CD4-positive, CD25-positive, alpha-beta regulatory T cell (primary cell): ENCODE measurements at regions not wholly inside any gene's neighbourhood (a gene's known extent, or its start where the extent isn't known, plus 50 kb on each side); places are given as distances from the start of the nearest gene placed in this dataset.

ENCODE experiments used
- ATAC-seq, 2 donors: fragments of 150-1000 bp; cut with Tn5 transposase; one replicate each; pipeline ENCODE4 v1.10.0; 2021; ENCODE audit warnings: low read depth in 2 of 2, moderate number of reproducible peaks in 2 of 2, moderate library complexity in 1 of 2
- DNase-seq, 3 donors: peaks; one replicate each; pipeline versions ENCODE4 v3.0.0 to v3.0.0-alpha.2; 2012 to 2022; ENCODE audit warnings: mixed read lengths in 1 of 3
- H3K27ac ChIP-seq: one replicate; pipeline ENCODE4 v1.7.0; 2013; ENCODE audit warnings: mild to moderate bottlenecking, low read length; ENCODE audit not compliant: insufficient read depth, poor library complexity, severe bottlenecking
- H3K27me3 ChIP-seq: one replicate; pipeline ENCODE4 v1.7.0; 2013; ENCODE audit warnings: low read length; ENCODE audit not compliant: control insufficient read depth, insufficient read depth
- H3K36me3 ChIP-seq: one replicate; pipeline ENCODE4 v1.7.0; 2013; ENCODE audit warnings: mild to moderate bottlenecking, low read length, moderate library complexity; ENCODE audit not compliant: control insufficient read depth, insufficient read depth
- H3K4me1 ChIP-seq: 2 replicates; pipeline ENCODE4 v1.7.0; 2013; ENCODE audit warnings: mild to moderate bottlenecking, low read length; ENCODE audit not compliant: insufficient read depth, control insufficient read depth, poor library complexity, severe bottlenecking
- H3K4me3 ChIP-seq: one replicate; pipeline ENCODE4 v1.7.0; 2013; ENCODE audit warnings: low read depth, mild to moderate bottlenecking, low read length, moderate library complexity
- H3K9me3 ChIP-seq, 2 experiments: 1 replicate in 1 of 2; 2 replicates in 1 of 2; pipeline ENCODE4 v1.7.0; 2013; ENCODE audit warnings: low read length in 2 of 2, mild to moderate bottlenecking in 1 of 2, moderate library complexity in 1 of 2; ENCODE audit not compliant: control insufficient read depth in 2 of 2
- H3K27ac Mint-ChIP-seq, 3 donors: one replicate each; pipeline ENCODE4 v1.8.0; 2020 to 2022; ENCODE audit warnings: mild to moderate bottlenecking in 3 of 3, mixed read lengths in 3 of 3, moderate library complexity in 2 of 3
- H3K27me3 Mint-ChIP-seq: one replicate; pipeline ENCODE4 v1.8.0; 2022; ENCODE audit warnings: mild to moderate bottlenecking, mixed read lengths
- H3K36me3 Mint-ChIP-seq: one replicate; pipeline ENCODE4 v1.8.0; 2020; ENCODE audit warnings: mixed read lengths
- H3K4me1 Mint-ChIP-seq, 4 donors: one replicate each; pipeline ENCODE4 v1.8.0; 2020 to 2022; ENCODE audit warnings: mixed read lengths in 4 of 4, mild to moderate bottlenecking in 1 of 4
- H3K4me3 Mint-ChIP-seq, 4 donors: one replicate each; pipeline ENCODE4 v1.8.0; 2020 to 2022; ENCODE audit warnings: mild to moderate bottlenecking in 4 of 4, mixed read lengths in 4 of 4, moderate library complexity in 3 of 4
- H3K9me3 Mint-ChIP-seq, 7 donors: one replicate each; pipeline ENCODE4 v1.8.0; 2020 to 2022; ENCODE audit warnings: mixed read lengths in 7 of 7, mild to moderate bottlenecking in 3 of 7, moderate library complexity in 2 of 7

DNA sequence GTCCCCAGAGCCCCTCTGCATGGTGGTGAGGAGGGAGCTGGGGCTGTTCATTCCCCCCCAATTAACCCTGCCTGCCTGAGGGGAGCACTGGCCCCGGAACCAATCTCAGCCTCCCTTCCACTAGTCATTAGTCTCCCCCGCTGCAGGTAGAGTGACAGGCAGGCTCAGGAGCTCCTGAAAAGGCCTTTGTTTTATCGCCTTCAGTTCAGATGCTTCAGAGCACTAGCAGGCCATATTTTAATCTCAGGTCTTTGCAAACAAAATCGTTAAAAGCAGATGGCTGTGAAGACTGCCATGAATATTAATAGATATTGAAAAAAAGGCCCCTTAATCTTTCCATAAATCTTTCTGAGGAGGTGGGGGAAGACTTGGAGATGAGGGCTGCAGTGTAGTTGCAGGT, 250.7 kb downstream of the RPS24 start:
- no peaks in the 10 kb centered on the region for H3K36me3 ChIP-seq
- H3K4me1 ChIP-seq = no peaks in the 10 kb centered on the region
- Mint-ChIP-seq H3K9me3 (peaks cover 0 to 1% (median 0%) of the 10 kb centered on the region in 7 donors), H3K36me3 (no peaks in the 10 kb centered on the region), H3K27me3 (peaks cover 4% of the 10 kb centered on the region), H3K27ac (peak overlapping the region in 1 of 3 donors; percentile 52), H3K4me1 (no peaks in the 10 kb centered on the region), H3K4me3 (no peak overlapping the region)
- H3K27me3 ChIP-seq = no peaks in the 10 kb centered on the region
- H3K27ac ChIP-seq = no peak overlapping the region
- DNase-seq (no peak), ATAC-seq (no peak)
- H3K4me3 ChIP-seq = no peak overlapping the region
- H3K9me3 ChIP-seq = no peaks in the 10 kb centered on the region

DNA sequence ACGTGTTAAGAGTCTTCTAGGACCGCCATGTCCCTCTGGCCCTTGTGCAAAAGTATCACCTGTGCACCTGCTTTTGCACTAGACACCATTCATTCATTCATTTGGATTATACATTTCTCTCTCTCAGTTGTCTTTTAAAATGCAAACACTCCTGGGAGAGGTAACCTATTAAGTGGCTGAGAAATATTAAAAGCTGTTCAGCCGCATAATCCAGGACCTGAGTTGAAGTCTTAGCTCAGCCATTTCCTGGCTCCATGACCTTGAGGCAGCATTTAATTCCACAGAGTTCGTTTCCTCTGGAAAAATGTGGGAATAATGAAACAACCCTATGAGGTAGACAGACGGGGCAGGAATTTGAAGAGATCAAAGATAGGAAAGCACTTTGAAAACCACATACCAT, 251.6 kb downstream of the RPS24 start:
- ATAC-seq (no peak), DNase-seq (no peak)
- Mint-ChIP-seq H3K9me3 (peaks cover 0 to 1% (median 0%) of the 10 kb centered on the region in 7 donors), H3K4me3 (no peak overlapping the region), H3K27ac (no peak overlapping the region), H3K27me3 (peaks cover 4% of the 10 kb centered on the region), H3K36me3 (no peaks in the 10 kb centered on the region), H3K4me1 (no peaks in the 10 kb centered on the region)
- Histone ChIP-seq H3K4me1 (no peaks in the 10 kb centered on the region), H3K9me3 (no peaks in the 10 kb centered on the region), H3K4me3 (no peak overlapping the region), H3K27ac (no peak overlapping the region), H3K27me3 (no peaks in the 10 kb centered on the region), H3K36me3 (no peaks in the 10 kb centered on the region)

DNA sequence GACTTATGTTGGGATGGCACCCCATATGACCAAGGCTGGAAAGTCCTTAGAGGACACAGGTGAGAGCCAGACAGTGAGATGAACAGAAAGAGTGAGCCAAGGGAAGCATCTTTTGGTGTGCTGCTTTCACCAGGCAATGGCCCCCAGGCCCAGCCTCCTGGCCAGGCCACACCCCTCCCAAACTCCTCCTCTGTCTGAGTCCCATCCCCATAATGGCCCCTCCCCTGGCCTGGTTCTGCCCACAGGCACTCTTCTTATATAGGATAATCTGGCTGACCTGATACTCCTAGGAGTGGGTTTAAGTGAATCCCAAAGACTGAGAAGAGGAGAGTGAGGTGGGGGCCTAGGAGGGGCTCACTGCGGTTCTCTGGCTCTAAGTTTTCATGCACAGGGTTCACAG, 252.5 kb downstream of the RPS24 start:
- Mint-ChIP-seq H3K27me3 (peaks cover 4% of the 10 kb centered on the region), H3K27ac (no peak overlapping the region), H3K4me3 (no peak overlapping the region), H3K9me3 (peaks cover 0 to 1% (median 0%) of the 10 kb centered on the region in 7 donors), H3K4me1 (no peaks in the 10 kb centered on the region), H3K36me3 (no peaks in the 10 kb centered on the region)
- Histone ChIP-seq H3K4me1 (no peaks in the 10 kb centered on the region), H3K9me3 (no peaks in the 10 kb centered on the region), H3K27me3 (no peaks in the 10 kb centered on the region), H3K27ac (no peak overlapping the region), H3K36me3 (no peaks in the 10 kb centered on the region), H3K4me3 (no peak overlapping the region)
- DNase-seq (no peak), ATAC-seq (no peak)

DNA sequence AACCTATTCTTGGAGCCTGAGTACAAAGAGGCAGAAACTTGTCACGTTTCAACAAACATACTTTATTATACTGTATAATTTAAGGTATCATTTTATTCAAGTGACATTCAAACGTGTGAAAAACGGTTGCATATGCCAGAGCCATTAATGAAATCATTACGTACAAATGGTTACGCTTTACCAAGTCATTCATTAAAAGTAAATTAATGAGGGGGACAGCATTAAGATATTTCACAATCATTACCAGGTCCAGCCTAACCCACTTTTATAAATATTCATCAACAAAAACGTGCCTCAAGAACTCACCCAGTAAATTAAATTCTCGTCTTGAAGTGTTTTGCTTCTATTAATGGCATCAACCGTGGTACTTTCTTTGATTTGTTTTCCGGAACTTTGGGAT, 253.0 kb downstream of the RPS24 start:
- Histone ChIP-seq H3K9me3 (no peaks in the 10 kb centered on the region), H3K36me3 (no peaks in the 10 kb centered on the region), H3K4me3 (no peak overlapping the region), H3K4me1 (no peaks in the 10 kb centered on the region), H3K27me3 (no peaks in the 10 kb centered on the region), H3K27ac (no peak overlapping the region)
- Mint-ChIP-seq H3K9me3 (peaks cover 0 to 1% (median 0%) of the 10 kb centered on the region in 7 donors), H3K27me3 (peaks cover 4% of the 10 kb centered on the region), H3K4me3 (no peak overlapping the region), H3K36me3 (no peaks in the 10 kb centered on the region), H3K4me1 (no peaks in the 10 kb centered on the region), H3K27ac (no peak overlapping the region)
- no peak for ATAC-seq
- no peak for DNase-seq

DNA sequence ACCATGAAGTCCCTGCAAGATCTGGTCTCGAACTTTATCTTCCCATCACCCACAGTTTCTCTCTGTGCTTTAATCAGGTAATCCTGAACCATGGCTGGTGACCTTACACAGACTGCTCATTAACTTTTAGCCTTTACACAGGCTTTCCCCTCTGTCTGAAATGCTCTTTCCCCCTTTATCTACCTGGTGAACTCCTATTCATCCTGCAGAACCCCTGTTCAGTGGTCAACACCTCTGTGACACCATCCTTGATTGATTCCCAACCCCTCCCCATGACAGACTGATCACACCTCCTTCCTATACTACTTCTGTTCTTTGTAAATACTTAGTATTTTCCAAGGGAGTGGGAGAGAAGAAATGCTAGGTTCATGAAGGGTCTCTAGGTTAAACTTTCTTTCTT, 254.0 kb downstream of the RPS24 start:
- no peak overlapping the region for H3K4me3 Mint-ChIP-seq
- Histone ChIP-seq H3K9me3 (no peaks in the 10 kb centered on the region), H3K36me3 (no peaks in the 10 kb centered on the region), H3K4me3 (no peak overlapping the region), H3K27me3 (no peaks in the 10 kb centered on the region), H3K27ac (no peak overlapping the region), H3K4me1 (no peaks in the 10 kb centered on the region)
- no peak overlapping the region for H3K27ac Mint-ChIP-seq
- H3K9me3 Mint-ChIP-seq = no peaks in the 10 kb centered on the region
- DNase-seq (no peak), ATAC-seq (no peak)
- H3K4me1 Mint-ChIP-seq = no peaks in the 10 kb centered on the region
- no peaks in the 10 kb centered on the region for H3K36me3 Mint-ChIP-seq
- peaks cover 4% of the 10 kb centered on the region for H3K27me3 Mint-ChIP-seq

DNA sequence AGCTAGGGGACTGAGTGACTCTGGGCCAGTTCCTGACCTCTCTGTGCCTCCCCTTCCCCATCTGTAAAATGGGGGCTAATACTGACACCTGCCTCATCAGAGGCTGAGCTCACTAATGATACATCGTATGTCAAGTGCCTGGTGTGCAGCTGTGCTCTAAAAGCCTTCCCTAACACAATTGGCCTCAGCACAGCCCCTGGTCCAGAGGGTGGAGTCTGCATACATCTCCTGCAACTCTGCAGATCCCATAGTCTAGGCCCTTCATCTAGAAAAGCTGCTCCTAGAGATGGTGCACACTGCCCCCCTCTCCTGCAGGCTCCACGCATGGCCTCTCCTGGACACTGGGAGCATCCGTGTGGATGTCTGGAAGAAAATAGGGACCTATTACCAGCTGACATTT, 255.0 kb downstream of the RPS24 start:
- H3K27me3 Mint-ChIP-seq = peaks cover 4% of the 10 kb centered on the region
- no peaks in the 10 kb centered on the region for H3K4me1 Mint-ChIP-seq
- H3K36me3 ChIP-seq = no peaks in the 10 kb centered on the region

DNA sequence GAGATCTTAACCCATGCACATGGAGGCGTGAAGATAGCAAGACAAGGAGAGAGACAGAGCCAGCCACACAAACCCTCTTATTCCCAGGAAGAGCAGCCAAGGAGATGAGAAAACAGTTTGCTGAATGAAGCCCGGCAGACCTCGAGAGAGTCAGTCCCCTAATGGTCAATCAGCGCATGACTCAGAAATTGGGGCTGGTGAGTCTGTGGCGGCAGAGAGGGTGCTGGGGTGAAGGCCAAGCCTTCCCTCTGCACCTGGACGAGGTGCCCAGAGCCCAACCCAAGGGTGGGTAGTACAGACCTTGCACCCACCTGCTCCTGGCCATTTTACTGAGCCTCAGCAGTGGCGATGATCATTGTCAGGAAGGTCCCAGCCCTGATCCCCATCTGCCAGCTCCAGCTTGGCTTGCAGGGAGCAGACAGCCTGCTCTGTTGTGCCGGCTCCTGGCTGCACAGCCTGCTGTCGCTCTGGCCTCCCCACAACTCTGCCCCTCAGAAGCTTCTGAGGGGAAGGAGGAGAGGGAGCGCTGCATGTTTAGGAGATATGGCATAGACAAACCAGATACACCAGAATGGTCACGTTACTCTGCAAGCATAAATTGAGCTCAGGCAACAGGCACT, 256.6 kb downstream of the RPS24 start:
- no peaks in the 10 kb centered on the region for H3K9me3 Mint-ChIP-seq
- no peaks in the 10 kb centered on the region for H3K27me3 ChIP-seq
- no peak overlapping the region for H3K27ac ChIP-seq
- ATAC-seq (no peak), DNase-seq (no peak)
- H3K36me3 ChIP-seq = no peaks in the 10 kb centered on the region
- no peaks in the 10 kb centered on the region for H3K27me3 Mint-ChIP-seq
- H3K4me3 Mint-ChIP-seq = no peak overlapping the region
- H3K4me3 ChIP-seq = no peak overlapping the region
- no peaks in the 10 kb centered on the region for H3K9me3 ChIP-seq
- no peaks in the 10 kb centered on the region for H3K36me3 Mint-ChIP-seq
- peak overlapping the region in 1 of 3 donors; percentile 38 for H3K27ac Mint-ChIP-seq
- no peaks in the 10 kb centered on the region for H3K4me1 ChIP-seq
- H3K4me1 Mint-ChIP-seq = no peaks in the 10 kb centered on the region

More for the DNA sequence above, 255.0 kb downstream of the RPS24 start:
- Histone ChIP-seq H3K9me3 (no peaks in the 10 kb centered on the region), H3K27ac (no peak overlapping the region), H3K4me3 (no peak overlapping the region), H3K27me3 (no peaks in the 10 kb centered on the region), H3K4me1 (no peaks in the 10 kb centered on the region)
- no peaks in the 10 kb centered on the region for H3K36me3 Mint-ChIP-seq
- H3K4me3 Mint-ChIP-seq = no peak overlapping the region
- no peak overlapping the region for H3K27ac Mint-ChIP-seq
- ATAC-seq (no peak), DNase-seq (no peak)
- no peaks in the 10 kb centered on the region for H3K9me3 Mint-ChIP-seq

DNA sequence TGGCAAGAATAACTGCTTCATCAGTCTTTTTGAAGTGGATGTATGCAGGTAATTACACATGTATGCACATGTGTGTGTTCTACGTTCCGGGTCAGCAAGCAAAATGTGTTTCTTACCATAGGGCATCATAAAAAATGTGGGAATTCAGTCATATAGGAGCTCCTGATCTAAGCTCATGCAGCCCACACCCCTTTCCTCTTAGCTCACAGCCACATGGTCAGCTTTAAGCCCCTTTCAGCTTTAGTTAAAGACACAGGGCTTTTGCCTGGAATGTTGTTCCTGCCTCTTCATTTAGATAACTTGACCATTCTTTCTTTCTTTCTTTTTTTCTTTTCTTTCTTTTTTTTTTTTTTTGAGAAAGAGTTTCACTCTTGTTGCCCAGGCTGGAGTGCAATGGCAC, 258.1 kb downstream of the RPS24 start:
- DNase-seq (no peak), ATAC-seq (no peak)
- H3K27me3 ChIP-seq = no peaks in the 10 kb centered on the region
- H3K27me3 Mint-ChIP-seq = no peaks in the 10 kb centered on the region
- no peaks in the 10 kb centered on the region for H3K36me3 ChIP-seq
- no peaks in the 10 kb centered on the region for H3K9me3 ChIP-seq
- no peak overlapping the region for H3K4me3 Mint-ChIP-seq
- H3K27ac ChIP-seq = no peak overlapping the region
- H3K9me3 Mint-ChIP-seq = peaks cover 0 to under 1% (median 0%) of the 10 kb centered on the region in 7 donors
- H3K4me3 ChIP-seq = no peak overlapping the region
- H3K27ac Mint-ChIP-seq = no peak overlapping the region
- H3K4me1 ChIP-seq = no peaks in the 10 kb centered on the region
- H3K36me3 Mint-ChIP-seq = no peaks in the 10 kb centered on the region
- H3K4me1 Mint-ChIP-seq = no peaks in the 10 kb centered on the region
